ENCODE measurements at regions not wholly inside any gene's neighbourhood (a gene's known extent, or its start where the extent isn't known, plus 50 kb on each side); places are given as distances from the start of the nearest gene placed in this dataset.

DNA sequence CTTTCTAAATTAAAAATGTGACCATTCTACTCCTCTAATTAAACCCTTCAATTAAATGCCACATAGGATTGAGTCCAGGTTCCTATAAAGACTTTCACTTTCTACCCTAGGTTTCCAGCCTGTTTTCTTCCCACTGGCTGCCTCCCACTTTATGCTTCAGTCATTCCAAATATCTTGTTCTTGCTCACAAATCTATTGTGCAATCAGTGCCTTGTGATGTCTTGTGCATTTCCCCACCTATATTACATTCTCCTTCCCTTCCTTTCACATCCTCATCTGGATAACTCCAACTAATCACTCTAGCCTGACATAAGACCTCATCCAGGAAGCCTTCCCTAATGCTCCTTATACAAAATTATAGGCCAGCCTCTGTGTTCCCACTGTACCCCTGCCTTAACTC lies 281.7 kb upstream of the LRATD1 start:
- Histone ChIP-seq H3K4me3 (ENCODE audit: control insufficient read depth in 2 of 3, extremely low read depth in 1 of 3, insufficient read depth in 2 of 3, low read depth in 1 of 3, low read length in 3 of 3) (no peak overlapping the region), H3K27ac (ENCODE audit: control insufficient read depth, insufficient read depth, low read length) (no peak overlapping the region), H3K4me2 (ENCODE audit: control insufficient read depth, extremely low read depth, insufficient read depth, low read depth, low read length) (no peak overlapping the region), H3K9ac (ENCODE audit: control insufficient read depth, extremely low read depth, insufficient read depth, low read length) (no peak overlapping the region), H3K9me1 (ENCODE audit: control insufficient read depth, extremely low read depth, insufficient read depth, low read length) (no peaks in the 10 kb centered on the region), H2AFZ (ENCODE audit: control insufficient read depth, low read length) (no peak overlapping the region), H3K4me1 (ENCODE audit: control insufficient read depth, extremely low read depth, insufficient read depth, low read length) (no peaks in the 10 kb centered on the region), H3K9me3 (ENCODE audit: control insufficient read depth, low read depth, low read length) (no peaks in the 10 kb centered on the region), H3K36me3 (ENCODE audit: control insufficient read depth in 2 of 2, extremely low read depth in 1 of 2, insufficient read depth in 2 of 2, low read length in 2 of 2) (no peaks in the 10 kb centered on the region), H3K27me3 (ENCODE audit: control insufficient read depth, extremely low read depth, insufficient read depth, low read length) (no peaks in the 10 kb centered on the region), H4K20me1 (ENCODE audit: control insufficient read depth, extremely low read depth, insufficient read depth, low read length) (no peaks in the 10 kb centered on the region), H3K79me2 (ENCODE audit: control insufficient read depth, insufficient read depth, low read length) (no peaks in the 10 kb centered on the region)
- dilution Hi-C loops (cut with MboI; ENCODE audit: extremely low pct_ligation_motif_present, low sequenced_read_pairs), result no loop called here
- TF ChIP-seq, protein P1, sequence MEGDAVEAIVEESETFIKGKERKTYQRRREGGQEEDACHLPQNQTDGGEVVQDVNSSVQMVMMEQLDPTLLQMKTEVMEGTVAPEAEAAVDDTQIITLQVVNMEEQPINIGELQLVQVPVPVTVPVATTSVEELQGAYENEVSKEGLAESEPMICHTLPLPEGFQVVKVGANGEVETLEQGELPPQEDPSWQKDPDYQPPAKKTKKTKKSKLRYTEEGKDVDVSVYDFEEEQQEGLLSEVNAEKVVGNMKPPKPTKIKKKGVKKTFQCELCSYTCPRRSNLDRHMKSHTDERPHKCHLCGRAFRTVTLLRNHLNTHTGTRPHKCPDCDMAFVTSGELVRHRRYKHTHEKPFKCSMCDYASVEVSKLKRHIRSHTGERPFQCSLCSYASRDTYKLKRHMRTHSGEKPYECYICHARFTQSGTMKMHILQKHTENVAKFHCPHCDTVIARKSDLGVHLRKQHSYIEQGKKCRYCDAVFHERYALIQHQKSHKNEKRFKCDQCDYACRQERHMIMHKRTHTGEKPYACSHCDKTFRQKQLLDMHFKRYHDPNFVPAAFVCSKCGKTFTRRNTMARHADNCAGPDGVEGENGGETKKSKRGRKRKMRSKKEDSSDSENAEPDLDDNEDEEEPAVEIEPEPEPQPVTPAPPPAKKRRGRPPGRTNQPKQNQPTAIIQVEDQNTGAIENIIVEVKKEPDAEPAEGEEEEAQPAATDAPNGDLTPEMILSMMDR (optimal IDR thresholded peaks at IDR 0.05 in 1 of 3, IDR thresholded peaks at IDR 0.05 in 1 of 3, conservative IDR thresholded peaks at IDR 0.05 in 1 of 3; ENCODE audit: extremely low read depth in 1 of 3, insufficient read depth in 2 of 3, low read length in 3 of 3), result no peak
- no peak for TF ChIP-seq EZH2 (IDR thresholded peaks at IDR 0.05; ENCODE audit: low read length)
- FAIRE-seq, result no peak
- DNase-seq (ENCODE audit: low read depth, low spot score), result no peak

- Histone ChIP-seq H3K9me1 (ENCODE audit: control insufficient read depth, extremely low read depth, insufficient read depth, low read length) (no peaks in the 10 kb centered on the region), H3K4me2 (ENCODE audit: control insufficient read depth, extremely low read depth, insufficient read depth, low read depth, low read length) (no peak overlapping the region), H3K27ac (ENCODE audit: control insufficient read depth, insufficient read depth, low read length) (no peak overlapping the region), H3K9me3 (ENCODE audit: control insufficient read depth, low read depth, low read length) (no peaks in the 10 kb centered on the region), H3K9ac (ENCODE audit: control insufficient read depth, extremely low read depth, insufficient read depth, low read length) (no peak overlapping the region), H3K79me2 (ENCODE audit: control insufficient read depth, insufficient read depth, low read length) (no peaks in the 10 kb centered on the region), H2AFZ (ENCODE audit: control insufficient read depth, low read length) (no peak overlapping the region), H3K4me1 (ENCODE audit: control insufficient read depth, extremely low read depth, insufficient read depth, low read length) (no peaks in the 10 kb centered on the region), H3K4me3 (ENCODE audit: control insufficient read depth in 2 of 3, extremely low read depth in 1 of 3, insufficient read depth in 2 of 3, low read depth in 1 of 3, low read length in 3 of 3) (no peak overlapping the region), H4K20me1 (ENCODE audit: control insufficient read depth, extremely low read depth, insufficient read depth, low read length) (no peaks in the 10 kb centered on the region), H3K36me3 (ENCODE audit: control insufficient read depth in 2 of 2, extremely low read depth in 1 of 2, insufficient read depth in 2 of 2, low read length in 2 of 2) (no peaks in the 10 kb centered on the region), H3K27me3 (ENCODE audit: control insufficient read depth, extremely low read depth, insufficient read depth, low read length) (no peaks in the 10 kb centered on the region)
- no peak for TF ChIP-seq EZH2 (IDR thresholded peaks at IDR 0.05; ENCODE audit: low read length)
- TF ChIP-seq, protein P1 (optimal IDR thresholded peaks at IDR 0.05 in 1 of 3, IDR thresholded peaks at IDR 0.05 in 1 of 3, conservative IDR thresholded peaks at IDR 0.05 in 1 of 3; ENCODE audit: extremely low read depth in 1 of 3, insufficient read depth in 2 of 3, low read length in 3 of 3), result no peak
- dilution Hi-C loops (cut with MboI; ENCODE audit: extremely low pct_ligation_motif_present, low sequenced_read_pairs), result no loop called here
- peak; percentile 46 for FAIRE-seq
- no peak for DNase-seq (ENCODE audit: low read depth, low spot score)
Measured at GRCh38 chr2:14352067-14352466, 280.4 kb upstream of the LRATD1 start.
